Esophagus muscularis mucosa (tissue), 4 donors: ENCODE measurements at regions not wholly inside any gene's neighbourhood (a gene's known extent, or its start where the extent isn't known, plus 50 kb on each side); places are given as distances from the start of the nearest gene placed in this dataset.

Experiments used
- DNase-seq: peaks from one replicate; pipeline ENCODE4 v3.0.0-alpha.2; 2017; ENCODE audit errors: extremely low spot score
- H3K27ac ChIP-seq, 4 donors: fragments of 200-600 bp; sonication (generic); replicated peaks in 1 of 4; 1 replicate in 3 of 4; 2 replicates in 1 of 4; pipeline ENCODE4 v1.5.1; 2016 to 2019; ENCODE audit warnings: mild to moderate bottlenecking in 1 of 4
- H3K27me3 ChIP-seq, 4 donors: fragments of 200-600 bp; sonication (generic); one replicate each; pipeline versions ENCODE4 v1.5.1 to v1.6.0; 2016 to 2019
- H3K36me3 ChIP-seq, 4 donors: fragments of 200-600 bp; sonication (generic); one replicate each; pipeline ENCODE4 v1.5.1; 2016 to 2019
- H3K4me1 ChIP-seq, 4 donors: fragments of 200-600 bp; sonication (generic); one replicate each; pipeline ENCODE4 v1.5.1; 2016 to 2019
- H3K4me3 ChIP-seq, 4 donors: fragments of 200-600 bp; sonication (generic); 1 replicate in 2 of 4; 2 replicates in 2 of 4; pipeline ENCODE4 v1.5.1; 2016 to 2019; ENCODE audit warnings: mild to moderate bottlenecking in 4 of 4, moderate library complexity in 1 of 4
- H3K9me3 ChIP-seq, 4 donors: fragments of 200-600 bp; sonication (generic); 1 replicate in 3 of 4; 2 replicates in 1 of 4; pipeline ENCODE4 v1.5.1; 2016 to 2019
- EP300 ChIP-seq: sonication (generic); formaldehyde crosslinking; IDR thresholded peaks from one replicate; pipeline ENCODE4 v1.6.1; 2017; ENCODE audit warnings: antibody characterized with exemption
- POLR2A ChIP-seq: fragments of 450-650 bp; IDR thresholded peaks from one replicate; pipeline ENCODE4 v1.6.1; 2017; ENCODE audit warnings: antibody characterized with exemption, moderate library complexity, mild to moderate bottlenecking, low read depth
- POLR2AphosphoS5 ChIP-seq, 2 donors: sonication (generic); formaldehyde crosslinking; IDR thresholded peaks; one replicate each; pipeline ENCODE4 v1.6.1; 2017; ENCODE audit warnings: antibody characterized with exemption in 2 of 2
- WGBS: methylation state at CpG from one replicate; pipeline ENCODE4 v1.1.5; 2018; 5-methylcytosine and 5-hydroxymethylcytosine counted together
- intact Hi-C: fragments of 100-400 bp; cut with DNase I; formaldehyde crosslinking; loops from one replicate; pipeline ENCODE4 v1.15.1; 2023
- TF ChIP-seq, protein P1 (sequence below), 3 experiments: fragments of 200-600 bp in 2 of 3; fragments of 450-650 bp in 1 of 3; sonication (generic) in 2 of 3; IDR thresholded peaks; one replicate each; pipeline ENCODE4 v1.5.1; 2017 to 2019; ENCODE audit warnings: antibody characterized with exemption in 3 of 3, mild to moderate bottlenecking in 2 of 3, moderate library complexity in 1 of 3

DNA sequence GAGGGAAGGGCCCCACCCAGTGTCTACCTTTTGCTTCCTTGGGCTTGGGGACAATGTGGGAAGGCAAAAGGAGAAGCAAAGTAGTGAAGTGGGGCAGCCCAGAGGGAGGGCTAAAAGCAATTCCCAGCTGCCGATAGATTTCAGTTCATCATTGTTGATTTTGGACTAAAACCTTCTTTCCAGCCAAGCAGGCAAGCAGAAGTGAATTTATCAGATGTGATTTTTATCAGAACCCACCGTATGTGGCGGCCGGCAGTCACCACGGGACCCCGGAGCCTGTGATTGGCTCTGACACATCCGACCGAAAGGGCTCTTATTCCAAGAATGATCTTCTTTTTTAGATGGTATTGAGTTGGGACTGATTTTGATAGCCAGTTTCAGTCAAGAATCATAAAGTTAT, 559.9 kb downstream of the PSAT1 start:
- 88% methylated on average over 8 of the region's 8 CpGs for WGBS
- DNase-seq = no peak
- no peak overlapping the region for H3K27ac ChIP-seq
- no peak for TF ChIP-seq POLR2AphosphoS5 (IDR thresholded peaks at IDR 0.05)
- no peak for TF ChIP-seq EP300
- no peak for TF ChIP-seq POLR2A
- TF ChIP-seq, protein P1, sequence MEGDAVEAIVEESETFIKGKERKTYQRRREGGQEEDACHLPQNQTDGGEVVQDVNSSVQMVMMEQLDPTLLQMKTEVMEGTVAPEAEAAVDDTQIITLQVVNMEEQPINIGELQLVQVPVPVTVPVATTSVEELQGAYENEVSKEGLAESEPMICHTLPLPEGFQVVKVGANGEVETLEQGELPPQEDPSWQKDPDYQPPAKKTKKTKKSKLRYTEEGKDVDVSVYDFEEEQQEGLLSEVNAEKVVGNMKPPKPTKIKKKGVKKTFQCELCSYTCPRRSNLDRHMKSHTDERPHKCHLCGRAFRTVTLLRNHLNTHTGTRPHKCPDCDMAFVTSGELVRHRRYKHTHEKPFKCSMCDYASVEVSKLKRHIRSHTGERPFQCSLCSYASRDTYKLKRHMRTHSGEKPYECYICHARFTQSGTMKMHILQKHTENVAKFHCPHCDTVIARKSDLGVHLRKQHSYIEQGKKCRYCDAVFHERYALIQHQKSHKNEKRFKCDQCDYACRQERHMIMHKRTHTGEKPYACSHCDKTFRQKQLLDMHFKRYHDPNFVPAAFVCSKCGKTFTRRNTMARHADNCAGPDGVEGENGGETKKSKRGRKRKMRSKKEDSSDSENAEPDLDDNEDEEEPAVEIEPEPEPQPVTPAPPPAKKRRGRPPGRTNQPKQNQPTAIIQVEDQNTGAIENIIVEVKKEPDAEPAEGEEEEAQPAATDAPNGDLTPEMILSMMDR (IDR thresholded peaks at IDR 0.05) = no peak
- H3K36me3 ChIP-seq = no peaks in the 10 kb centered on the region
- no peaks in the 10 kb centered on the region for H3K9me3 ChIP-seq
- no peaks in the 10 kb centered on the region for H3K27me3 ChIP-seq
- intact Hi-C loops = no loop called here
- no peaks in the 10 kb centered on the region for H3K4me1 ChIP-seq
- H3K4me3 ChIP-seq = no peak overlapping the region

DNA sequence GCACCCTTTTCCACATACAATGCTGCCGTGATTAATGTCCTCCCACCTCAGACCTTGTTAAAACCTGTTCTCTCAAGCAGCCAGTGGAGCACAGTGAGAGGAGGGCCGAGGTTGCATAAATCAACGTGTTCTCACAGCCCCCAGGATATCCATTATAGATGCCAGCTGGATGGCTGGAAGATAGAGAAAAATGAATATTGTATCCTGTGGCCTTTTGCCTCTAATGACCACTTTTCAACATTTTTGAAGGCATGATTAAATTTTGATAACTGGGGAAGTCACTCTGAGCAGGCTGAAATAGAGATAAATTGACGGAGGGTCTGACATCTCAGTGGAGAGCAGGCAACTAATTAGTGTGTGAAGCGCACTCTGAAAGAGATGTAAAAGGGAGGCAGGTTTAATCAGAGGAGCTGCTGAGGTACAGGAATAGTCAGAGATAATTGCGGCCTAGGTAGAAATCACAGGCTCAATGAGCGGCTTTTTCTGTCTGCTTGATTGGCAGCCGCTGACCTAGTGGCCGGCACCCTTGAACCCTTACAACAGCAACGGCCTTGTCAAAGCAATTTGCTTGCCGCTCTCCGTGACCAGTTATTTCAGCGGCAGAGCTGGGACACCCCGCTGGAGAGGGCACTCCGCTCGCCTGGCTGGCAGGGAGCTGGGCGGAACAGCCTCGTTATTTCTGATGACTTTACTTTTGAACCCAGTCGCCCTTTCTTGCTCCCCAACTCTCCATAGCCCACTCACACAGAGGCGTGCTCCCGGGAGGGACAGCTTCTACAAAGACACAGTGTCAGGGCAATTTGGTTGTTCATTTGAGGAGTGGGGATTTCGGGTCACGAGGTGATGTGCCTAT, 560.7 kb downstream of the PSAT1 start:
- Histone ChIP-seq H3K36me3 (no peaks in the 10 kb centered on the region), H3K27ac (no peak overlapping the region), H3K4me1 (no peaks in the 10 kb centered on the region), H3K4me3 (no peak overlapping the region), H3K9me3 (no peaks in the 10 kb centered on the region), H3K27me3 (no peaks in the 10 kb centered on the region)
- TF ChIP-seq POLR2AphosphoS5 (IDR thresholded peaks at IDR 0.05) = no peak
- no peak for TF ChIP-seq POLR2A
- no peak for TF ChIP-seq EP300
- TF ChIP-seq, protein P1 (IDR thresholded peaks at IDR 0.05) = no peak
- DNase-seq = no peak
- WGBS = 82% methylated on average over 22 of the region's 23 CpGs
- intact Hi-C loops = no loop called here

DNA sequence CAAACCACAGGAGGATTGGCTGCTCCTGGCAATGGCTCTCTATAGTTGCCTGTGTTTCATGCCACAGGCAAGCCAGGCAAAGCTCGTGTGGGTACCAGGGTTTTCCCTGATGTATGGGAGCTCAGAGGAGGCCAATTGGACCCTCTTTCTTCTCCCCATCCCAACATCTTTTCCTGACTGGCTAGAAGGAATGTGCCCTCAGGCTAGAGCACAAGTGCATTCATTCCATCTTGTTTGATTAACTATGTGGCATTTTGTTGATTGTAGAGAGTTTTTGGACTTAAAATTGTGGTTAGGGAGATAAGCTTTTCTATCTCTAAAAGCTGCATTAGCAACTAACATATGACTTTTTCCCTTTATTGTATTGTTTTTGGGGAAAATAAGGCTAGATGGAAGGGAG, 561.3 kb downstream of the PSAT1 start:
- TF ChIP-seq, protein P1 (IDR thresholded peaks at IDR 0.05) = no peak
- no peak for TF ChIP-seq POLR2AphosphoS5 (IDR thresholded peaks at IDR 0.05)
- TF ChIP-seq EP300 = no peak
- Histone ChIP-seq H3K27me3 (no peaks in the 10 kb centered on the region), H3K4me3 (no peak overlapping the region), H3K4me1 (no peaks in the 10 kb centered on the region), H3K9me3 (no peaks in the 10 kb centered on the region), H3K27ac (no peak overlapping the region), H3K36me3 (no peaks in the 10 kb centered on the region)
- 57% methylated on average over 1 of the region's 1 CpG for WGBS
- intact Hi-C loops = no loop called here
- no peak for DNase-seq

DNA sequence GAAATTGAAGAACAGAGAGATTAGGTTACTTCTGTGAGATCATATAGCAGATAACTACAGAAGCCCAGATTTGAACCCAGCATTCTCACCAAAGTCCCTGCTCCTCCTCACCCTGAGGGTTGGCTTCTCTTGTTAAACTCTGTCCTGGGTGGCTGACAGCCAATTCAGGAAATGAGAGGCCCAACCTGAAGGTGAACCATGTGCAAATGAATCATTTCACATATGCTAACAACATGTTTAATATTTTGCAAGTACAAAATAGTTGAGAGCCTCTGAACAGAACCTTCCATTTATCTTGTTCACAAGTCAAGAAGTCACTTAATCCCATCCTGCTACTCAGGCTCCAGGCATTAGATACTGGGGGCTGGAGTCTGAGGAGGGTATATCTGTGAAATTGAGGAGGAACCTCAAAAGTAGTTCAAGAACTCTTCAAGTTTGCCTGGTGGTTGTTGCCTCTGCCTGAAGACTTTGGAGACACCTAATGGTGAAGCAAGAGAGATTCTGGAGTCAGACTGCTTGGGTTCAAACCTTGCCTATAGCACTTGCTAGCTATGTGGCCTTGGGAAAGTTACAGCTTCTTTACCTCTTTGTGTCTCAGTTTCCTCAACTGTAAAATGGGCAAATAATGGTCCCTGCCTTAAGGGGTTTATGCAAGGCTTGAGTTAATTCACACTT, 564.0 kb downstream of the PSAT1 start:
- Histone ChIP-seq H3K27ac (no peak overlapping the region), H3K27me3 (no peaks in the 10 kb centered on the region), H3K4me3 (no peak overlapping the region), H3K4me1 (no peaks in the 10 kb centered on the region), H3K36me3 (no peaks in the 10 kb centered on the region), H3K9me3 (no peaks in the 10 kb centered on the region)
- DNase-seq = no peak
- intact Hi-C loops = no loop called here
- TF ChIP-seq POLR2AphosphoS5 (IDR thresholded peaks at IDR 0.05) (no peak), EP300 (no peak)

DNA sequence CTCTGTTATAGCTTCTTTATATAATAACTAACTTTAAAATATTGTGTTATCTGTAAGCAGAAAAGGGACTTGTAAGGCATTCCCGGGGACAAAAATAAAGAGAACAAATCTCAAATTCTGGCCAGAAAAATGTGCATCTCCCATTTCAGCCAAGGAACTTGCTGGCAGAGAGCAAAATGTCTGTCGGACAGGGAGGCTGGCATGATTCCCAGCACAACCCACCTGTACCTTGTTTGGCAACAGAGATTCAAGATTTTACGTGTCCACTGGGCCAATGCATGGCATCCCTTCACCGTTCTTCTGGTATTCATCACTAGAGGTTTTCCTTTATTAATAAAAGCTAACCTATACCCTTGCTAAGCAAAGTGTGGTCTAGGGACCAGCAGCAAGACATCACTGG, 566.6 kb downstream of the PSAT1 start:
- no peak for DNase-seq
- no peak overlapping the region for H3K4me3 ChIP-seq
- H3K9me3 ChIP-seq = no peaks in the 10 kb centered on the region
- no peaks in the 10 kb centered on the region for H3K36me3 ChIP-seq
- no peaks in the 10 kb centered on the region for H3K27me3 ChIP-seq
- no peak overlapping the region for H3K27ac ChIP-seq
- no peaks in the 10 kb centered on the region for H3K4me1 ChIP-seq
- 62% methylated on average over 4 of the region's 4 CpGs for WGBS
- TF ChIP-seq EP300 = no peak
- intact Hi-C loops = no loop called here
